Lung (tissue), 11 donors: ENCODE measurements at regions not wholly inside any gene's neighbourhood (a gene's known extent, or its start where the extent isn't known, plus 50 kb on each side); places are given as distances from the start of the nearest gene placed in this dataset.

Experiments used
- ATAC-seq: fragments of 200-7000 bp; cut with Tn5 transposase; one replicate; pipeline ENCODE4 v1.9.1; 2020; ENCODE audit warnings: moderate number of reproducible peaks; ENCODE audit not compliant: insufficient read depth, low FRiP score
- DNase-seq, 3 donors: peaks; one replicate each; pipeline ENCODE4 v3.0.0-alpha.2; 2013 to 2017
- H3K27ac ChIP-seq, 2 donors: one replicate each; pipeline ENCODE4 v1.5.1; 2013; ENCODE audit warnings: mild to moderate bottlenecking in 2 of 2, moderate library complexity in 2 of 2, control low read depth in 1 of 2, inconsistent platforms in 1 of 2, low read depth in 1 of 2, low read length in 1 of 2
- H3K27me3 ChIP-seq, 3 donors: one replicate each; pipeline ENCODE4 v1.5.1; 2013; ENCODE audit warnings: low read length in 2 of 3; ENCODE audit not compliant: control insufficient read depth in 3 of 3, insufficient read depth in 3 of 3
- H3K36me3 ChIP-seq, 4 donors: one replicate each; pipeline ENCODE4 v1.5.1; 2013; ENCODE audit warnings: low read length in 4 of 4, mild to moderate bottlenecking in 1 of 4, moderate library complexity in 1 of 4; ENCODE audit not compliant: control insufficient read depth in 4 of 4, insufficient read depth in 4 of 4
- H3K4me1 ChIP-seq, 5 donors: one replicate each; pipeline ENCODE4 v1.5.1; 2013; ENCODE audit warnings: low read length in 5 of 5, mild to moderate bottlenecking in 2 of 5, moderate library complexity in 1 of 5; ENCODE audit not compliant: control insufficient read depth in 5 of 5, insufficient read depth in 5 of 5
- H3K4me3 ChIP-seq: one replicate; pipeline ENCODE4 v1.5.1; 2013; ENCODE audit warnings: mild to moderate bottlenecking, control low read depth, moderate library complexity
- H3K9ac ChIP-seq, 2 donors: one replicate each; pipeline ENCODE4 v1.5.1; 2013; ENCODE audit warnings: low read length in 2 of 2, control low read depth in 1 of 2; ENCODE audit not compliant: insufficient read depth in 1 of 2
- H3K9me3 ChIP-seq, 4 donors: one replicate each; pipeline ENCODE4 v1.5.1; 2013; ENCODE audit warnings: low read length in 3 of 4, mild to moderate bottlenecking in 1 of 4, moderate library complexity in 1 of 4; ENCODE audit not compliant: control insufficient read depth in 4 of 4, insufficient read depth in 3 of 4
- CTCF ChIP-seq: IDR thresholded peaks from 2 replicates; pipeline ENCODE4 v1.5.1; 2012; ENCODE audit warnings: mild to moderate bottlenecking; ENCODE audit errors: control extremely low read depth, extremely low read depth
- WGBS, 2 donors: extraction: QIAGEN DNeasy Blood & Tissue Kit; methylation state at CpG; one replicate each; pipeline ENCODE4 v1.1.7; 2013; 5-methylcytosine and 5-hydroxymethylcytosine counted together
- donor health status: control.
- donor health status: control.
- donor health status: Bipolar disorder and iron deficiency.
- donor health status: healthy.
- donor health status: DM: yes; HTN: yes; CAD: no.

- no peak overlapping the region for H3K27ac ChIP-seq
- ATAC-seq (no peak), DNase-seq (no peak)
- H3K27me3 ChIP-seq: no peaks in the 10 kb centered on the region
- H3K4me1 ChIP-seq: no peaks in the 10 kb centered on the region
- H3K4me3 ChIP-seq: no peak overlapping the region
- no peak for TF ChIP-seq CTCF
- WGBS, 2 donors: 88 to 91% methylated on average over 29 of the region's 29 CpGs
- no peaks in the 10 kb centered on the region for H3K9me3 ChIP-seq
- no peak overlapping the region for H3K9ac ChIP-seq
- no peaks in the 10 kb centered on the region for H3K36me3 ChIP-seq
Observed at GRCh38 chr9:94478755-94479730, 75.8 kb upstream of the PCAT7 start.

DNA sequence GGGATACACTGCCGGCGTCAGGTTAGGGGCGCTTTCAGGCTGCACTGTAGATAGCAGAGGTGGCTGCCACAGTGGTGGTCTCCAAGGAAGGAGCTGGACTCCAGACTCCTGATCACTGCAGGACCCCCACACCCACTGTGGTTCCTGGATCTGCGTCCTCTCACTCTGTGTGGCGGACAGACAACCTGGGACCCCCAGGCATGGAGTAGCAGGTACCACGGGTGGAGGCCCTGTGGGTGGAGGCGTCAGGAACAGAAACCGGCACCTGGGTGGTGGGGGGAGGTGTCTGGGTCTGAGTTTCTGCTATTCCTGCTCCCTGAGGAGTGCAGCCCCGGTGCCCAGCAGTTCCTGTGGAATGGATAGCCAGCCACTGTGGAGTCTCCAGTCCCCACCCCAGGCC, 75.1 kb upstream of the PCAT7 start:
- H3K36me3 ChIP-seq: no peaks in the 10 kb centered on the region
- H3K4me3 ChIP-seq: no peak overlapping the region
- no peak overlapping the region for H3K27ac ChIP-seq
- no peaks in the 10 kb centered on the region for H3K9me3 ChIP-seq
- ATAC-seq: no peak
- no peak overlapping the region for H3K9ac ChIP-seq
- H3K27me3 ChIP-seq: no peaks in the 10 kb centered on the region
- no peak for DNase-seq
- 82 to 92% methylated on average over 9 of the region's 9 CpGs for WGBS, 2 donors
- TF ChIP-seq CTCF: no peak
- no peaks in the 10 kb centered on the region for H3K4me1 ChIP-seq

GRCh38 chr9:94480205-94480604, 74.7 kb upstream of the PCAT7 start:
- Histone ChIP-seq H3K9ac (no peak overlapping the region), H3K27ac (no peak overlapping the region), H3K4me3 (no peak overlapping the region), H3K4me1 (no peaks in the 10 kb centered on the region), H3K36me3 (no peaks in the 10 kb centered on the region), H3K9me3 (no peaks in the 10 kb centered on the region), H3K27me3 (no peaks in the 10 kb centered on the region)
- ATAC-seq (no peak), DNase-seq (no peak)
- WGBS, 2 donors: 90 to 97% methylated on average over 11 of the region's 11 CpGs
- no peak for TF ChIP-seq CTCF

DNA sequence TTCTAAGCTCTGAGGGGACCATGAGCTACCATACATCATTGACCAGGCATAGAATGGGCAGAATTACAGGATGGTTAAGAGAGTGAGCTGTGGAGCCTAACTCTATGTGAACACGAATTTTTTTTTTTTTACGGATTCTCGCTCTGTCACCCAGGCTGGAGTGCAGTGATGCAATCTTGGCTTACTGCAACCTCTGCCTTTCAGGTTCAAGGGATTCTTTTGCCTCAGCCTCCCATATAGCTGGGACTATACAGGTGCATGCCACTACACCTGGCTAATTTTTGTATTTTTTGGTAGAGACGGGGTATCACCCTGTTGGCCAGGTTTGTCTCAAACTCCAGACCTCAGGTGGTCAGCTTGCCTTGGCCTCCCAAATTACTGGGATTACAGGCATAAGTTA, 72.8 kb upstream of the PCAT7 start:
- no peak for TF ChIP-seq CTCF
- WGBS, 2 donors: 86% methylated on average over 4 of the region's 4 CpGs
- no peak for DNase-seq
- H3K9ac ChIP-seq: no peak overlapping the region
- no peaks in the 10 kb centered on the region for H3K9me3 ChIP-seq
- H3K27ac ChIP-seq: no peak overlapping the region
- ATAC-seq: no peak
- H3K27me3 ChIP-seq: no peaks in the 10 kb centered on the region
- no peaks in the 10 kb centered on the region for H3K36me3 ChIP-seq
- H3K4me3 ChIP-seq: no peak overlapping the region
- H3K4me1 ChIP-seq: no peaks in the 10 kb centered on the region
